ENCODE measurements at regions not wholly inside any gene's neighbourhood (a gene's known extent, or its start where the extent isn't known, plus 50 kb on each side); places are given as distances from the start of the nearest gene placed in this dataset.

GRCh38 chr10:81101062-81101461 is 563.4 kb downstream of the SH2D4B start:
- Histone ChIP-seq H3K4me1 (ENCODE audit: control insufficient read depth in 2 of 2, insufficient read depth in 2 of 2, low read length in 2 of 2) (no peaks in the 10 kb centered on the region), H3K27me3 (replicated peaks in 1 of 4; ENCODE audit: control extremely low read depth in 1 of 4, control insufficient read depth in 3 of 4, insufficient read depth in 4 of 4, low read length in 3 of 4) (no peaks in the 10 kb centered on the region), H3K9ac (ENCODE audit: low read length) (no peak overlapping the region), H3K36me3 (replicated peaks in 1 of 2; ENCODE audit: control extremely low read depth in 1 of 2, control insufficient read depth in 1 of 2, extremely low read depth in 1 of 2, insufficient read depth in 2 of 2, low read length in 1 of 2) (no peaks in the 10 kb centered on the region), H3K4me3 (ENCODE audit: control extremely low read depth in 1 of 5, extremely low read depth in 1 of 5, insufficient read depth in 1 of 5, low read depth in 2 of 5, low read length in 4 of 5) (no peak overlapping the region), H3K4me2 (replicated peaks; ENCODE audit: low read depth, low read length, poor library complexity, severe bottlenecking) (no peak overlapping the region), H3K9me3 (ENCODE audit: control extremely low read depth in 1 of 3, control insufficient read depth in 2 of 3, insufficient read depth in 1 of 3, low read length in 2 of 3) (no peaks in the 10 kb centered on the region), H4K20me1 (ENCODE audit: control insufficient read depth, insufficient read depth, low read length, poor library complexity, severe bottlenecking) (no peaks in the 10 kb centered on the region), H2AFZ (ENCODE audit: insufficient read depth, low read depth, low read length, poor library complexity, severe bottlenecking) (no peak overlapping the region), H3K79me2 (ENCODE audit: control insufficient read depth, insufficient read depth, low read length) (no peaks in the 10 kb centered on the region), H3K27ac (ENCODE audit: low read length in 2 of 2) (no peak overlapping the region)
- POLR2A ChIA-PET: no interaction called here
- H3K27me3 Mint-ChIP-seq: no peaks in the 10 kb centered on the region
- no peak for ATAC-seq (ENCODE audit: low read depth)
- TF ChIP-seq CTCF (IDR thresholded peaks at IDR 0.05) (no peak), EZH2 (IDR thresholded peaks at IDR 0.05; ENCODE audit: borderline replicate concordance, insufficient read depth, low read depth, low read length, poor library complexity, severe bottlenecking) (no peak)
- no peak overlapping the region for H3K4me3 Mint-ChIP-seq
- CTCF ChIA-PET: no interaction called here
- no peaks in the 10 kb centered on the region for H3K9me3 Mint-ChIP-seq (ENCODE audit: insufficient read depth)
- intact Hi-C loops (cut with micrococcal nuclease): no loop called here
- DNase-seq: no peak
- no peaks in the 10 kb centered on the region for H3K4me1 Mint-ChIP-seq
- H3K27ac Mint-ChIP-seq: no peak overlapping the region

DNA sequence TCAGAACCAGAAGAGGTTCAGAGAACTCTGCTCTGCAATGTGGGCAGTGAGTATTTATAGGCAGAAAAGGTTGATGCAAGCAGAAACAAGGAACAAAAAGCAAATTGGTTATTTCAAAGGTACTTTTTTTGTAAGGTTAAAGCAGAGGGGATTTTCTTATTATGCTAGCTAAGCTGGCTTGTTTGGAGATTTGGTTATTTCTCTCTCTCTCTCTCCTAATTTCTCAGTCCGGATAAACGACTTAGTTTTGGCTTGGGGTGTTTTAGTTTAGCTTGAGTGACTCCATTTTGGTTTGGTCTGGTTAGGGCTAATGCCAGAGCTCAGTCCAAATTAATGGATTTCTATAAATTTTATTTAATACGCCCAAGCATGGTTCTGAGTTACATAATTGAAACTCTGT is 566.8 kb downstream of the SH2D4B start:
- ChIA-PET CTCF (no interaction called here), POLR2A (no interaction called here)
- TF ChIP-seq EZH2 (IDR thresholded peaks at IDR 0.05; ENCODE audit: borderline replicate concordance, insufficient read depth, low read depth, low read length, poor library complexity, severe bottlenecking) (no peak), CTCF (IDR thresholded peaks at IDR 0.05) (no peak)
- Mint-ChIP-seq H3K4me1 (no peaks in the 10 kb centered on the region), H3K4me3 (no peak overlapping the region), H3K27me3 (no peaks in the 10 kb centered on the region), H3K27ac (no peak overlapping the region), H3K9me3 (ENCODE audit: insufficient read depth) (no peaks in the 10 kb centered on the region)
- intact Hi-C loops (cut with micrococcal nuclease): no loop called here
- no peaks in the 10 kb centered on the region for H3K36me3 ChIP-seq (replicated peaks in 1 of 2; ENCODE audit: control extremely low read depth in 1 of 2, control insufficient read depth in 1 of 2, extremely low read depth in 1 of 2, insufficient read depth in 2 of 2, low read length in 1 of 2)
- no peaks in the 10 kb centered on the region for H3K4me1 ChIP-seq (ENCODE audit: control insufficient read depth in 2 of 2, insufficient read depth in 2 of 2, low read length in 2 of 2)
- no peaks in the 10 kb centered on the region for H3K79me2 ChIP-seq (ENCODE audit: control insufficient read depth, insufficient read depth, low read length)
- H2AFZ ChIP-seq (ENCODE audit: insufficient read depth, low read depth, low read length, poor library complexity, severe bottlenecking): no peak overlapping the region
- no peaks in the 10 kb centered on the region for H3K27me3 ChIP-seq (replicated peaks in 1 of 4; ENCODE audit: control extremely low read depth in 1 of 4, control insufficient read depth in 3 of 4, insufficient read depth in 4 of 4, low read length in 3 of 4)
- ATAC-seq (ENCODE audit: low read depth) (no peak), DNase-seq (no peak)
- no peaks in the 10 kb centered on the region for H3K9me3 ChIP-seq (ENCODE audit: control extremely low read depth in 1 of 3, control insufficient read depth in 2 of 3, insufficient read depth in 1 of 3, low read length in 2 of 3)
- H3K4me2 ChIP-seq (replicated peaks; ENCODE audit: low read depth, low read length, poor library complexity, severe bottlenecking): no peak overlapping the region
- no CpG with 5 or more reads among the region's 3 CpGs for WGBS (ENCODE audit: insufficient coverage)
- H3K27ac ChIP-seq (ENCODE audit: low read length in 2 of 2): no peak overlapping the region
- no peak overlapping the region for H3K9ac ChIP-seq (ENCODE audit: low read length)
- no peak overlapping the region for H3K4me3 ChIP-seq (ENCODE audit: control extremely low read depth in 1 of 5, extremely low read depth in 1 of 5, insufficient read depth in 1 of 5, low read depth in 2 of 5, low read length in 4 of 5)
- H4K20me1 ChIP-seq (ENCODE audit: control insufficient read depth, insufficient read depth, low read length, poor library complexity, severe bottlenecking): no peaks in the 10 kb centered on the region

Data from B cell (primary cell).